GM12878 (cell line): ENCODE measurements at regions not wholly inside any gene's neighbourhood (a gene's known extent, or its start where the extent isn't known, plus 50 kb on each side); places are given as distances from the start of the nearest gene placed in this dataset.

Source experiments
- ATAC-seq: fragments of 200-7000 bp; cut with Tn5 transposase; 3 replicates; pipeline ENCODE4 v1.9.1; 2020; ENCODE audit warnings: mild to moderate bottlenecking, moderate library complexity
- BruUV-seq: library from RNA; stranded (reverse); fragments of 400-500 nt; replicated peaks from 2 replicates; lab custom pipeline; 2021; lab: Mats Ljungman, UMichigan
- CTCF ChIA-PET: fragments of 300-600 bp; sonication (Branson Sonifier 250); formaldehyde crosslinking; extraction: SDS; loops from one replicate; lab custom pipeline; 2021; ENCODE audit warnings: inconsistent platforms; lab: Yijun Ruan, JAX
- POLR2A ChIA-PET: fragments of 350-600 bp; formaldehyde crosslinking; extraction: SDS; loops from one replicate; lab custom pipeline; 2021; ENCODE audit warnings: inconsistent platforms; lab: Charles Lee
- RAD21 ChIA-PET: fragments of 300-600 bp; sonication (Branson Sonifier 250); formaldehyde crosslinking; loops from one replicate; lab custom pipeline; 2023; ENCODE audit warnings: antibody characterized with exemption; ENCODE audit not compliant: unreplicated experiment; lab: Charles Lee
- SMC1A ChIA-PET: fragments of 300-600 bp; sonication (Branson Sonifier 250); formaldehyde crosslinking; loops from one replicate; lab custom pipeline; 2023; ENCODE audit not compliant: unreplicated experiment, uncharacterized antibody; lab: Charles Lee
- DNase-seq: peaks from one replicate; pipeline ENCODE4 v3.0.0-alpha.2; 2011; ENCODE audit warnings: low read depth, low spot score
- FAIRE-seq: peaks from 3 replicates; lab custom pipeline; 2011; peaks lifted over from hg19 to GRCh38; lab: Jason Lieb, UNC
- H2AFZ ChIP-seq: 2 replicates; pipeline ENCODE4 v1.6.0; 2011; ENCODE audit warnings: low read depth, low read length, control low read depth; ENCODE audit not compliant: control insufficient read depth
- H3K27ac ChIP-seq: 2 replicates; pipeline ENCODE4 v1.5.1; 2011; ENCODE audit warnings: control low read depth; ENCODE audit not compliant: control insufficient read depth, insufficient read depth
- H3K27me3 ChIP-seq, 2 experiments: replicated peaks in 1 of 2; 2 replicates each; pipeline versions ENCODE4 v1.6.0 to v1.6.1; 2011; ENCODE audit warnings: low read length in 1 of 2; ENCODE audit not compliant: control insufficient read depth in 2 of 2, insufficient read depth in 2 of 2
- H3K36me3 ChIP-seq, 2 experiments: 2 replicates each; pipeline ENCODE4 v1.5.1; 2011; ENCODE audit warnings: low read length in 1 of 2; ENCODE audit not compliant: control insufficient read depth in 2 of 2, insufficient read depth in 2 of 2
- H3K4me1 ChIP-seq: 2 replicates; pipeline ENCODE4 v1.6.1; 2011; ENCODE audit warnings: mild to moderate bottlenecking, low read length, moderate library complexity, mixed read lengths; ENCODE audit not compliant: control insufficient read depth, insufficient read depth
- H3K4me2 ChIP-seq: 2 replicates; pipeline ENCODE4 v1.6.0; 2011; ENCODE audit warnings: control low read depth; ENCODE audit not compliant: control insufficient read depth, insufficient read depth
- H3K4me3 ChIP-seq: fragments of 200-600 bp; sonication (generic); 2 replicates; pipeline ENCODE4 v1.5.1; 2016
- H3K79me2 ChIP-seq: 2 replicates; pipeline ENCODE4 v1.6.0; 2011; ENCODE audit warnings: low read length; ENCODE audit not compliant: control insufficient read depth, insufficient read depth
- H3K9ac ChIP-seq: 2 replicates; pipeline ENCODE4 v1.8.0; 2011; ENCODE audit warnings: low read length, control low read depth, mixed read lengths; ENCODE audit not compliant: control insufficient read depth, insufficient read depth
- H3K9me3 ChIP-seq: replicated peaks from 3 replicates; pipeline ENCODE4 v1.5.1; 2011; ENCODE audit warnings: mild to moderate bottlenecking, low read length; ENCODE audit not compliant: control insufficient read depth, insufficient read depth
- H4K20me1 ChIP-seq: 2 replicates; pipeline ENCODE4 v1.6.0; 2011; ENCODE audit not compliant: control insufficient read depth, insufficient read depth
- DPF2 ChIP-seq: fragments of 450-650 bp; IDR thresholded peaks from 2 replicates; pipeline ENCODE4 v1.6.1; 2017; ENCODE audit warnings: mild to moderate bottlenecking
- FOXM1 ChIP-seq: IDR thresholded peaks from 2 replicates; pipeline ENCODE4 v1.6.1; 2012; ENCODE audit warnings: low read depth, mild to moderate bottlenecking, inconsistent platforms, low read length, moderate library complexity
- POLR2A ChIP-seq: IDR thresholded peaks from 2 replicates; pipeline ENCODE4 v1.6.1; 2011; ENCODE audit warnings: low read depth, mild to moderate bottlenecking, low read length
- WGBS: methylation state at CpG from one replicate; pipeline ENCODE4 v1.1.6; 2016; ENCODE audit warnings: low lambda C conversion rate; ENCODE audit not compliant: insufficient replicate concordance, insufficient coverage; ENCODE audit errors: missing lambda C conversion rate; 5-methylcytosine and 5-hydroxymethylcytosine counted together
- in situ Hi-C: fragments of 300-500 bp; cut with MboI; formaldehyde crosslinking; loops from 9 replicates; pipeline ENCODE4 v1.14.3; 2018; ENCODE audit warnings: mixed read lengths
- intact Hi-C: fragments of 100-400 bp; cut with micrococcal nuclease; formaldehyde crosslinking; loops from one replicate; pipeline ENCODE4 v1.14.2; 2022; ENCODE audit not compliant: unreplicated experiment

DNA sequence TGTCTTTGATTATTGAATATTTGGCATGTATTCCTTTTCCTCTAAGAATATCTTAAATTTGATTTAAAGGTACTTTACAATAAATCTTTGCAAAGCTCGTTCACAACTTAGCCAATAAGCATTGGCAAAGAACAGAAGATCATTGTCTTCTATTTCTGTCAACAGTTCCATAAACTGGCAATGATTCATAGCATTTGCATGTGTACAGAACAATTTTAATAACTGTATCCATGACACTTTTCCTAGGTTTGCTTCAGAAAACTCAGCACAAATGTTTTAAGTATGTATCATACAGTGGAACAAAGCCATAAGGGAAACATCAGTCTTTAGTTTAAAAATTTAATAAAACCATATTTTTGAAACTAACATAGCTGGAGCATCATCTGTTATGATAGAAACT is 462.7 kb upstream of the RPS6KA3 start:
- ATAC-seq = no peak
- RAD21 ChIA-PET = no interaction called here
- TF ChIP-seq FOXM1 = no peak
- H3K4me1 ChIP-seq = no peaks in the 10 kb centered on the region
- CTCF ChIA-PET = no interaction called here
- no peak overlapping the region for H3K9ac ChIP-seq
- H3K27ac ChIP-seq = no peak overlapping the region
- in situ Hi-C loops = no loop called here
- no peak for DNase-seq
- SMC1A ChIA-PET = interaction anchor here (1.1 to 1.5 kb wide), 2 partner anchors 7 to 750 kb away, joined by 3 to 4 read pairs; no protein-coding TSS in a partner anchor
- H3K4me3 ChIP-seq = no peak overlapping the region
- no peaks in the 10 kb centered on the region for H3K79me2 ChIP-seq
- BruUV-seq = no TSS peak
- H4K20me1 ChIP-seq = no peaks in the 10 kb centered on the region
- no peaks in the 10 kb centered on the region for H3K36me3 ChIP-seq
- no peak overlapping the region for H3K4me2 ChIP-seq
- WGBS = 5% methylated on average over 1 of the region's 1 CpG
- H3K27me3 ChIP-seq = no peaks in the 10 kb centered on the region
- no peak for FAIRE-seq
- POLR2A ChIA-PET = no interaction called here
- H2AFZ ChIP-seq = no peak overlapping the region
- intact Hi-C loops = no loop called here
- H3K9me3 ChIP-seq = no peaks in the 10 kb centered on the region

DNA sequence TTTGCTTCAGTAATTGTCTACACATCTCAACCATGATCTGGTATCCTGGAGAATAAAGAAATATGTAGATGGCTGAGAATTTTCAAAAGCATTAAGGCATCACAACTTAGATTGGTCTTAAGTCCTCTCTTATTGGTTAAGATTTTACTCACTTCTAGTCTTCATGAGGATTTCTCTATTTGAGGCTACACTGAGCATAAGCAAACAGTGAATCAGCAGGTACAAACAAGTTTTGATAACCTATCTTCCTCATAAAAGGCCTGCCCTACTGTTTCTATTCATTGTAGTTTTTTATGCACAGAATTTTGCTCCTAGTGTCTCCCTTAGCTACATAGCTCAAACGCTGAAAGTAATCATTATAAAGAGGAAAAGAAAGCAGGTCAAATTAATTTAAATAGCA is 460.7 kb upstream of the RPS6KA3 start:
- no peaks in the 10 kb centered on the region for H4K20me1 ChIP-seq
- 0% methylated on average over 1 of the region's 1 CpG for WGBS
- H3K27me3 ChIP-seq = no peaks in the 10 kb centered on the region
- in situ Hi-C loops = no loop called here
- no peaks in the 10 kb centered on the region for H3K4me1 ChIP-seq
- intact Hi-C loops = no loop called here
- H3K36me3 ChIP-seq = no peaks in the 10 kb centered on the region
- SMC1A ChIA-PET = no interaction called here
- no peak overlapping the region for H3K9ac ChIP-seq
- no peak overlapping the region for H2AFZ ChIP-seq
- H3K9me3 ChIP-seq = no peaks in the 10 kb centered on the region
- RAD21 ChIA-PET = no interaction called here
- ATAC-seq (no peak), FAIRE-seq (peak; percentile 13), DNase-seq (no peak)
- H3K27ac ChIP-seq = no peak overlapping the region
- no TSS peak for BruUV-seq
- no peak overlapping the region for H3K4me2 ChIP-seq
- TF ChIP-seq POLR2A (no peak), DPF2 (no peak)
- TF ChIP-seq, all 136 proteins: peak for 0
- ChIA-PET POLR2A (no interaction called here), CTCF (no interaction called here)
- H3K79me2 ChIP-seq = no peaks in the 10 kb centered on the region
- no peak overlapping the region for H3K4me3 ChIP-seq
